ENCODE measurements at regions not wholly inside any gene's neighbourhood (a gene's known extent, or its start where the extent isn't known, plus 50 kb on each side); places are given as distances from the start of the nearest gene placed in this dataset.

DNA sequence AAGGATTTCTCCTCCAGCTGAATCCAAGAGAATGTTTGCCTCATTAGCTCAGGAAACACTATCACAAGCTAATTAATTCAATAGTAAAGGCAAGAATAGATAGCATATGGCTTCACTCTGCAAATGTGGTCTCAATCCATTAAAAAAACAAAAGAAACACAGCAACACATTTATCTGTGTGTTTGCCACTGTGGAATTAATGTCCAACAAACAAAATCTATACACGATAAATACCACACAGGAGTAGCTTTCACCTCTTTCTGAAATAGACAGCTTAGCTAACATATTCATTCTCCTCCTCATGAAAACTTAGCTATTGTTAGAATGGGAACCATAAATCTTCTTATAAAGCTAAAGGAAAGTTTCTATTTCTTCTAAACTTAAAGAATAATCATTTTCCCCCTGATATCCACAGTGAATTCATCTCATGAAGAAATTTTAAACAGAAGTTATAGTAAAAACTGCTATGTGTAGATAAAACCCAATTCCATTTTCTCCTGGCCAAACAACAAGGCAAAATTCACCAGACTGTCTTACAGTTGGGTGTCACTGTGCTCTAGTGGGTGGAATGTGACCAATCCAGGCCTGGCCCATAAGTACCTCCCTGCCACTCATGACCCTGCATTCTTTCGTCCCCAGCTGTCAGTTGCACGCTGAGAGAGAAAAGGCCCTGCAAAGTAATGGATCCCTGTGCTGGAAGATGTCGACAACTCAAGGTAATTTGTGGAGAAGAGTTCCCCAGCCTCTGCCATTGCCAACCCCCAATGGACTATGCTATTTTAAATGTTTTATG is 92.9 kb upstream of the NRSN1 start:
- Histone ChIP-seq H3K9me3 (replicated peaks in 1 of 3) (no peaks in the 10 kb centered on the region), H3K27me3 (no peaks in the 10 kb centered on the region), H3K4me1 (replicated peaks in 1 of 2) (no peaks in the 10 kb centered on the region), H3K4me3 (no peak overlapping the region), H3K36me3 (replicated peaks in 1 of 2) (no peaks in the 10 kb centered on the region), H3K27ac (no peak overlapping the region)
- 51 to 68% (median 53%) methylated on average over 4 of the region's 4 CpGs for WGBS, 4 donors
- intact Hi-C loops (cut with DNase I): no loop called here
- no peak for DNase-seq
- no peak for TF ChIP-seq POLR2A (IDR thresholded peaks at IDR 0.05)
- TF ChIP-seq, protein P1, sequence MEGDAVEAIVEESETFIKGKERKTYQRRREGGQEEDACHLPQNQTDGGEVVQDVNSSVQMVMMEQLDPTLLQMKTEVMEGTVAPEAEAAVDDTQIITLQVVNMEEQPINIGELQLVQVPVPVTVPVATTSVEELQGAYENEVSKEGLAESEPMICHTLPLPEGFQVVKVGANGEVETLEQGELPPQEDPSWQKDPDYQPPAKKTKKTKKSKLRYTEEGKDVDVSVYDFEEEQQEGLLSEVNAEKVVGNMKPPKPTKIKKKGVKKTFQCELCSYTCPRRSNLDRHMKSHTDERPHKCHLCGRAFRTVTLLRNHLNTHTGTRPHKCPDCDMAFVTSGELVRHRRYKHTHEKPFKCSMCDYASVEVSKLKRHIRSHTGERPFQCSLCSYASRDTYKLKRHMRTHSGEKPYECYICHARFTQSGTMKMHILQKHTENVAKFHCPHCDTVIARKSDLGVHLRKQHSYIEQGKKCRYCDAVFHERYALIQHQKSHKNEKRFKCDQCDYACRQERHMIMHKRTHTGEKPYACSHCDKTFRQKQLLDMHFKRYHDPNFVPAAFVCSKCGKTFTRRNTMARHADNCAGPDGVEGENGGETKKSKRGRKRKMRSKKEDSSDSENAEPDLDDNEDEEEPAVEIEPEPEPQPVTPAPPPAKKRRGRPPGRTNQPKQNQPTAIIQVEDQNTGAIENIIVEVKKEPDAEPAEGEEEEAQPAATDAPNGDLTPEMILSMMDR (IDR thresholded peaks at IDR 0.05): no peak

- TF ChIP-seq POLR2A (IDR thresholded peaks at IDR 0.05): no peak
- TF ChIP-seq, protein P1 (IDR thresholded peaks at IDR 0.05): no peak
- H3K27me3 ChIP-seq: no peaks in the 10 kb centered on the region
- 81 to 88% (median 85%) methylated on average over 2 of the region's 2 CpGs for WGBS, 4 donors
- no peaks in the 10 kb centered on the region for H3K4me1 ChIP-seq (replicated peaks in 1 of 2)
- no peaks in the 10 kb centered on the region for H3K36me3 ChIP-seq (replicated peaks in 1 of 2)
- intact Hi-C loops (cut with DNase I): no loop called here
- H3K4me3 ChIP-seq: no peak overlapping the region
- peaks cover 0 to 4% (median 0%) of the 10 kb centered on the region in 3 donors for H3K9me3 ChIP-seq (replicated peaks in 1 of 3)
- no peak overlapping the region for H3K27ac ChIP-seq
- DNase-seq: no peak
Measured at GRCh38 chr6:24043848-24044247, 82.2 kb upstream of the NRSN1 start.

DNA sequence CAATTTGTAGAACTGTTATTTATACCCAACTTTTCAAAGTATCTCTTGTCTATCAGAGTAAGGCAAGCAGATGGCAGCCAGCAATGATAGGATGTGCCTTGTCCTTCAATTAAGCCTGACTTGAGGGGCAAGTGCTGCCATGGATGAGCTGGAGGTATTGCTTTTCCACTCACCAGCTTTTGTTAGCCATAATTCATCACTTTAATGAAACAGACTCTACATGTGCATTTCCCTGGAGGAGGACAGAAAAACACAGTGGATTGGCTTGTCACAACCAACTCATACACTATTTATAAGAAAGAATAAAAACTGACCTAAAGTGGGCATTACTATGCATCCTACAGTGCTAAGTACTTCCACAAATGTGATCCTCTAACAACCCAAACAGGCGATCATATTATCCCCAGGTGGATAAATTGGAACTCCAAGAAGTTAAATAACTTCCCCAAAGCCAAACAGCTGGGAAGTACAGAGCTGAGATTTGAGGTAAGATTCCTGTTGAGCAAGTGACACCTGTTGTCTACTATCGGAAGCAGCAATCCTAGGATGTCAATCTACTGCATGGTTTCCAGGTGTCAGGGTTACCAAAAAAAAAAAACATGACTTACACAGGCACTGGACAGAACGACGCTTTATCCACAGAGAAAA is 73.9 kb upstream of the NRSN1 start:
- no peak overlapping the region for H3K27ac ChIP-seq
- no peak for DNase-seq
- no peaks in the 10 kb centered on the region for H3K9me3 ChIP-seq (replicated peaks in 1 of 3)
- no peak for TF ChIP-seq POLR2A (IDR thresholded peaks at IDR 0.05)
- TF ChIP-seq, protein P1 (IDR thresholded peaks at IDR 0.05): no peak
- H3K4me3 ChIP-seq: no peak overlapping the region
- no peaks in the 10 kb centered on the region for H3K27me3 ChIP-seq
- H3K36me3 ChIP-seq (replicated peaks in 1 of 2): no peaks in the 10 kb centered on the region
- 78 to 87% (median 84%) methylated on average over 4 of the region's 4 CpGs for WGBS, 4 donors
- H3K4me1 ChIP-seq (replicated peaks in 1 of 2): no peaks in the 10 kb centered on the region
- intact Hi-C loops (cut with DNase I): no loop called here

DNA sequence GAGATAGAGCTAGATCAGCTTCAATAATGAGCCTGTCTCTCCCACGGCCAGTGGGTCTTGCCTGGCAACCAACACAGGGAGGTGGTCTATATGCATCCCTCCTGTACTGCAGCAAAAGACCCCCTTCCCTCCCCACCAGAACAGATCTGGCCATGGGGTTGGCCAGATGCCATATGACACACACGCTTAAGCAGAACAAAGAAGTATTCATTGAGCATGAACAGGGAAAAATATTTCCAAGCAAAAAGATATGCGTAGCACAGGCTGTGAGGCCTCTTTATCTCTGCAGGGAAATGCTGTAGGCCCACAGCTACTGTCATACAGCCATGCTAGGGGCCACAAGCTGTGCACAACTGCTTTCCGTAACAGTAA is 73.4 kb upstream of the NRSN1 start:
- DNase-seq: no peak
- H3K9me3 ChIP-seq (replicated peaks in 1 of 3): no peaks in the 10 kb centered on the region
- no peaks in the 10 kb centered on the region for H3K36me3 ChIP-seq (replicated peaks in 1 of 2)
- H3K4me3 ChIP-seq: no peak overlapping the region
- TF ChIP-seq, protein P1 (IDR thresholded peaks at IDR 0.05): no peak
- TF ChIP-seq POLR2A (IDR thresholded peaks at IDR 0.05): no peak
- 66 to 86% (median 83%) methylated on average over 4 of the region's 4 CpGs for WGBS, 4 donors
- no peak overlapping the region for H3K27ac ChIP-seq
- H3K27me3 ChIP-seq: no peaks in the 10 kb centered on the region
- intact Hi-C loops (cut with DNase I): no loop called here
- no peaks in the 10 kb centered on the region for H3K4me1 ChIP-seq (replicated peaks in 1 of 2)
